ENCODE measurements at regions not wholly inside any gene's neighbourhood (a gene's known extent, or its start where the extent isn't known, plus 50 kb on each side); places are given as distances from the start of the nearest gene placed in this dataset.

DNA sequence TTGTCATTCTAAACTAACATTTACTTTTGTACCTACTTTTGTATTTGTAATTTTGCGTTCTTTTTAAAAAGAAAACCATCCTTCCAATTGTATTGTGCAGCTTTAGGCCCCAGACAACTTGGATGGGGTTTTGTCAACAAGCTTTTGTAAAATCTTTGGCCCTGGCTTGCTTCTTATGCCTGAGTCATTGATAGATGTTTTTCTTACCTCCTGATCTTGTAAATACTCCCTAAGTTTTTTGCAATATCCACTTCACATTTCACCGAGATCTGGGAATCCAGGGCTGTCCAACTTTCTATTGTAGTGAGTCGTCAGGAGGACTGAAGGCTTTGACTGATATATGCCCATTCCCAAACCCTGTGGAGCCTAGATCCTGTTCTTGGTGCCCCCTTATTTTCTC is 126.9 kb upstream of the GUCY1A1 start:
- Histone ChIP-seq H3K9me3 (ENCODE audit: control insufficient read depth, low read length) (no peaks in the 10 kb centered on the region), H3K4me3 (ENCODE audit: low read length in 2 of 2) (no peak overlapping the region)
- intact Hi-C loops (cut with DNase I) = no loop called here

DNA sequence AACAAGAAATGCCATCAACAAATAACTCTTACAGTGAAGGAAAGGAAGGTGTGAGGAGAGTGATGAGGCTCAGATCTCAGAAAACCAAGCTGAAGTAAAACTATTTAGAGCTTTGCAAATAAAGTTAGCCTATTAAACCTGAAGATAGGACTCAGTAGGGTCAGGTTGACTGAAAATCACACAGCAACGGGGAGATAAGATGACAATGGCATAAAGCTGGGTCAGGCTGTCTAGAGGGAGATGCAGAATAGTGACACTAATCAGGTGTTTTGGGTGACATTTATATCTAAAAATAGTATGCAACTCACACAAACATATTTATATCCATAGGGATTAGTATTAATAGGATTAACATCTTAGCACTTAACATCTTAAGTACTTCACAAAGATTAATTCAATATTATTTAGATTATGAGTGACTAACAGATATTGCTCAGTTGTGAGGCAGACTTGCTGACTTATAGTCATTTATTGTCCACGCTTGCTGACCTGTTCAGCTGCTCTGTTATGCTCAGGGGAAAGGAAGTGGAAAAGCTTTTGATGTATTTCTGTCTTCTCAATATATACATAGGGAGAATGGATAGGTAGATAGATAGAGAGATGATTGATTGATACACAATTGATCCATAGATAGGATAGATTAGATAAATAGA is 130.7 kb upstream of the GUCY1A1 start:
- H3K27me3 ChIP-seq (ENCODE audit: control insufficient read depth in 1 of 2, insufficient read depth in 2 of 2, low read length in 1 of 2) = no peaks in the 10 kb centered on the region
- H3K4me3 ChIP-seq (ENCODE audit: low read length in 2 of 2) = no peak overlapping the region
- no peaks in the 10 kb centered on the region for H3K9me3 ChIP-seq (ENCODE audit: control insufficient read depth, low read length)
- no peak overlapping the region for H3K27ac ChIP-seq (ENCODE audit: low read depth in 1 of 2, low read length in 2 of 2)
- DNase-seq (no peak), ATAC-seq (ENCODE audit: low FRiP score) (no peak)
- no peaks in the 10 kb centered on the region for H3K4me1 ChIP-seq (ENCODE audit: control insufficient read depth in 1 of 2, insufficient read depth in 2 of 2, low read length in 2 of 2)
- intact Hi-C loops (cut with DNase I) = no loop called here
- WGBS, 2 donors = 86 to 89% methylated on average over 2 of the region's 2 CpGs
- no peaks in the 10 kb centered on the region for H3K36me3 ChIP-seq (ENCODE audit: control insufficient read depth in 1 of 2, insufficient read depth in 2 of 2, low read length in 1 of 2)

More for the DNA sequence above, 126.9 kb upstream of the GUCY1A1 start:
- ATAC-seq (ENCODE audit: low FRiP score) = no peak
- DNase-seq = no peak
- Histone ChIP-seq H3K27ac (ENCODE audit: low read depth in 1 of 2, low read length in 2 of 2) (no peak overlapping the region), H3K36me3 (ENCODE audit: control insufficient read depth in 1 of 2, insufficient read depth in 2 of 2, low read length in 1 of 2) (no peaks in the 10 kb centered on the region), H3K4me1 (ENCODE audit: control insufficient read depth in 1 of 2, insufficient read depth in 2 of 2, low read length in 2 of 2) (no peaks in the 10 kb centered on the region), H3K27me3 (ENCODE audit: control insufficient read depth in 1 of 2, insufficient read depth in 2 of 2, low read length in 1 of 2) (no peaks in the 10 kb centered on the region)
- WGBS, 2 donors = 52 to 61% methylated on average over 3 of the region's 3 CpGs

DNA sequence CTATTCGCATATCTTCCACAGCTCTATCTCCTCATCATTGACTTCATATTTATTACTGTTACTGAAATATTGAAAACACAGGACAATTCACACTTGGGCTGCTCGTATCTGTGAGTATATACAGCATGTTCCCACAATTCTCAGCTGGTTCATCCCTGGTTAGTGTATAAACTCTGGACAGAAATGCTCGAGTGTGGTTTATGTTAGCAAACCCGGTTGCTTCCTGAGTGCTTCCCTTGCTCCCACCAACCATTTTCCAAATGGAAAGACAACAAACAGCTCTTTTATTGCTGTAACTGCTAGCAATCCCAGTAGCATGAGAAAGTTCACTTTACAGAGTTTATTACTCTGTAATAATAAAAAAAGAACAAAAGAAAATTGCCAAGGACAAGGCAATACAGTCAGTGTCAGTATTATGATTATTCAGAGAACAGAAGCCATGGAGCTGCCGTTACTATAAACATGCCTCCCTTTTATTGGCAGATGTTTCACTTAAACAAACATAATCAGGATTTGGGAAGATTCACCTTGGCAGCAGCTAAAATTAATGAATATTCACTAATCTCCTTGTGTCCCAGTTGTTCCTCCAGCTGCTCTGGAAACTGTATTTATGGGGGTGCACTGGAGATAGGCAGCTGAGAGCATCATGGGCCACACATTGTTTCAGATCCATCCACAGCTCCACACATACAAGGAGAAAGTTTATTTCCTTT is 134.1 kb upstream of the GUCY1A1 start:
- H3K27me3 ChIP-seq (ENCODE audit: control insufficient read depth in 1 of 2, insufficient read depth in 2 of 2, low read length in 1 of 2) = no peaks in the 10 kb centered on the region
- intact Hi-C loops (cut with DNase I) = no loop called here
- DNase-seq = no peak
- H3K4me3 ChIP-seq (ENCODE audit: low read length in 2 of 2) = no peak overlapping the region
- H3K36me3 ChIP-seq (ENCODE audit: control insufficient read depth in 1 of 2, insufficient read depth in 2 of 2, low read length in 1 of 2) = no peaks in the 10 kb centered on the region
- no peak for ATAC-seq (ENCODE audit: low FRiP score)
- H3K27ac ChIP-seq (ENCODE audit: low read depth in 1 of 2, low read length in 2 of 2) = no peak overlapping the region
- H3K9me3 ChIP-seq (ENCODE audit: control insufficient read depth, low read length) = no peaks in the 10 kb centered on the region
- 80 to 87% methylated on average over 5 of the region's 5 CpGs for WGBS, 2 donors
- no peaks in the 10 kb centered on the region for H3K4me1 ChIP-seq (ENCODE audit: control insufficient read depth in 1 of 2, insufficient read depth in 2 of 2, low read length in 2 of 2)

DNA sequence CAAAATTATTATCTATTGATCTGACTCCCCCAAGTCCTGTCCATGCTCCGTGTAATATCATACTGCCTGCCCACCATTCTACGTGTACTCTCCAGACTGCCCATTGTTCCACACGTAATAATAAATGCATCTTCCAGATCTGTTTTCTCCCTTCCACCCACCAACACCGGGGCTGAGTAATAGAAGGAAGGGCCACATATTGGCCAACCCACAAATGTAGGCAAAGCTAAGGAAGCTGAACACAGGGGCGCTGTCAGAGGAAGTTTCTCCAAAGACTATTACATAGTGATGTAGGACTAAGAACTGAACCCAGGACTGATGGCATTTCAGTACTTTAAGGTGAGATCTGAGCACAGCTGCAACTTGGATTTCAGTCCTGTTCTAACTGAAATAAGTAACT is 135.8 kb upstream of the GUCY1A1 start:
- Histone ChIP-seq H3K9me3 (ENCODE audit: control insufficient read depth, low read length) (no peaks in the 10 kb centered on the region), H3K36me3 (ENCODE audit: control insufficient read depth in 1 of 2, insufficient read depth in 2 of 2, low read length in 1 of 2) (no peaks in the 10 kb centered on the region), H3K4me3 (ENCODE audit: low read length in 2 of 2) (no peak overlapping the region), H3K27me3 (ENCODE audit: control insufficient read depth in 1 of 2, insufficient read depth in 2 of 2, low read length in 1 of 2) (no peaks in the 10 kb centered on the region), H3K27ac (ENCODE audit: low read depth in 1 of 2, low read length in 2 of 2) (no peak overlapping the region), H3K4me1 (ENCODE audit: control insufficient read depth in 1 of 2, insufficient read depth in 2 of 2, low read length in 2 of 2) (no peaks in the 10 kb centered on the region)
- WGBS, 2 donors = 92 to 96% methylated on average over 5 of the region's 5 CpGs
- DNase-seq (no peak), ATAC-seq (ENCODE audit: low FRiP score) (no peak)
- intact Hi-C loops (cut with DNase I) = no loop called here

DNA sequence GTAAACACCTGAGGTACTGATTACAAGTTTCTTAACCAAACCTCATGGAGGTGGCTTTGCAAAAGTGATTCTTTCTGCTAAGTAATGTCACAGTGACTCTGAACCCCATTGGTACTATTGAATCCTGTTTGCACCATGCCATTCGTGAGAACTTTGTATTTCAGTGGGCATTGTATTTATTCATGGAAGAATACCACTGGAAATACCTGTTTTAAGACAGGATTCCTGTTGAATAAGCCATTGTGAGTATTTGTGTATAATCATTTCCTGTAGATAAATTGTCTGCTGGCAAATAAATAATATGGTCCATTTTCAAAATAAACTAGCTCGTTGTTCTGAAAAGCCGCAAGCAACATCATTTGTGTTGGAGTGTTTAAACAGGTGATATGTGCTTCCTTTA is 136.4 kb upstream of the GUCY1A1 start:
- H3K4me3 ChIP-seq (ENCODE audit: low read length in 2 of 2) = no peak overlapping the region
- ATAC-seq (ENCODE audit: low FRiP score) = no peak
- no peaks in the 10 kb centered on the region for H3K9me3 ChIP-seq (ENCODE audit: control insufficient read depth, low read length)
- intact Hi-C loops (cut with DNase I) = no loop called here
- DNase-seq = no peak
- H3K36me3 ChIP-seq (ENCODE audit: control insufficient read depth in 1 of 2, insufficient read depth in 2 of 2, low read length in 1 of 2) = no peaks in the 10 kb centered on the region
- H3K27ac ChIP-seq (ENCODE audit: low read depth in 1 of 2, low read length in 2 of 2) = no peak overlapping the region
- 68 to 79% methylated on average over 3 of the region's 3 CpGs for WGBS, 2 donors
- H3K4me1 ChIP-seq (ENCODE audit: control insufficient read depth in 1 of 2, insufficient read depth in 2 of 2, low read length in 2 of 2) = no peaks in the 10 kb centered on the region
- no peaks in the 10 kb centered on the region for H3K27me3 ChIP-seq (ENCODE audit: control insufficient read depth in 1 of 2, insufficient read depth in 2 of 2, low read length in 1 of 2)

DNA sequence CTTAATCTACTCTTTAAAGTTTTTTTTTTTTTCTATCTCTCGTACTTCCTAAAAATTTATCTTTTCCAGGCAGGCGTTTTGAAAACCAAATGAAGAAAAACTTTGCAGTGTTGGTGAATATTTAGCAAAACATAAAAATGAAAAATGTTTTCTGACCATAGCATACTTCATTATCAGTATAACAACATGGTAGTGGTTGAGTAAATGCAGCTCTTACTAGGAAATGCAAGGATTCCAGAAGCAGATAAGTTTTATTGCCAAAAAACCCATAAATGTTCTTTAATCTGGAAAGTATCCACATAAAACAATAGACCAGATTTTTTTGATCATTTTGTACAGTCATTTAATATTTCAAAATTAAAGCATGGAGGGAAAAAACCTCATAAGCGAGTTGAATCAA is 136.9 kb upstream of the GUCY1A1 start:
- ATAC-seq (ENCODE audit: low FRiP score) = no peak

DNA sequence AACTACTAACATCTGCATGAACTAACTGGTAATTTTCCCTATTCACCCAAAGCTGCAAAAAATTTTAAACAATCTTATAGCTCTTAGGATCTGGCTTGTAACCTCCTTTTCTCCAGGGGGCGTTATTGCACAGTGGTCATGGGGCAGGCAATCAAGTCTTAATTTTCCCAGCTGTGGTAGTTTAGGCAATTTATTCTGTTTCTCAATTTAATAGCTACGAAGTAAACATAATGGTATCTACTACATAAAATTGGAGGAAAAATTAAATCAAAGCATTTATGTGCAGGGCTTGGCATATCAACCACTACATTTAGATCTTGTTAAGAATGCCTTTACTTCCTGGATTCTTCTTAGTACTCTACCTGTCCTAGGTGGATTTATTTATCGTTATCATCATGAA is 137.4 kb upstream of the GUCY1A1 start:
- 40 to 46% methylated on average over 3 of the region's 3 CpGs for WGBS, 2 donors

More for the DNA sequence above, 136.9 kb upstream of the GUCY1A1 start:
- Histone ChIP-seq H3K4me3 (ENCODE audit: low read length in 2 of 2) (no peak overlapping the region), H3K9me3 (ENCODE audit: control insufficient read depth, low read length) (no peaks in the 10 kb centered on the region), H3K36me3 (ENCODE audit: control insufficient read depth in 1 of 2, insufficient read depth in 2 of 2, low read length in 1 of 2) (no peaks in the 10 kb centered on the region), H3K27ac (ENCODE audit: low read depth in 1 of 2, low read length in 2 of 2) (no peak overlapping the region), H3K27me3 (ENCODE audit: control insufficient read depth in 1 of 2, insufficient read depth in 2 of 2, low read length in 1 of 2) (no peaks in the 10 kb centered on the region), H3K4me1 (ENCODE audit: control insufficient read depth in 1 of 2, insufficient read depth in 2 of 2, low read length in 2 of 2) (no peaks in the 10 kb centered on the region)
- DNase-seq = no peak
- WGBS, 2 donors = 30 to 34% methylated on average over 3 of the region's 3 CpGs
- intact Hi-C loops (cut with DNase I) = loop anchor here in 1 of 2 donors (10.0 kb wide), 1 partner anchor 135 kb away; the partner anchor contains the start of gene GUCY1A1

DNA sequence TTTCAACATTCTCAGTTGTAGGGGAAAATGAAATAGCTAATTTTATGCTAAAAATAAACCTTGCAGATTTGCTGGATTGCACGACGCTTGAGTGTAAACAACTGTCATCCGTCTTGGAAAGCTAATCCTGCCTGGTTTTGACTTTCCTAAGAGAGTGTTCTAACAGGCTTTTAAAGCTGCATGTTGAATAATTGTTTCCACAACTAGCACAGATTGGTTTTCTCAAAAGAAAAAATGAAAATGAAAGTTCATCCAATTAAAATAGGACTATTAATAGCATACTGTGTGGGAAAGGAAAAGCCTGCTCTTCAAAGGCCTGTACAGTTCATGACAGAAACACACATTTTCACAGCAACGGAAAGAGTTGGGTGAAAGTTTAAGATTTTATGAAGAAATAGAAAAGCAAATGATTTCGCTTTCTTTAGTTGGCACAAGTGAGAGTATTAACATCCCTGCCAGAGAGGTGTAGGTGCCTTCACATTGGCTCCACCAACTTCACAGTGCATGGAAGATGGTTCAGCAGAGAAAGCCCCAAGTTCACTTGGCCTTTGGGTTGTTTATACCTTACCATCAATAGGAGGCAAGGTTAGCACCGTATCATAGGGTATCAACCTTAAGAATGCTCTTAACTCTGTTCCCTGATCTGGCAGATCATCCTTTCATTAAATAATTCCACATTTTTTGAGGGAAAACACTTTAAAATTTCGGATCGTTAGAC is 140.0 kb upstream of the GUCY1A1 start:
- no peak for DNase-seq
- WGBS, 2 donors = 6 to 12% methylated on average over 8 of the region's 8 CpGs

More for the DNA sequence above, 137.4 kb upstream of the GUCY1A1 start:
- Histone ChIP-seq H3K27me3 (ENCODE audit: control insufficient read depth in 1 of 2, insufficient read depth in 2 of 2, low read length in 1 of 2) (no peaks in the 10 kb centered on the region), H3K27ac (ENCODE audit: low read depth in 1 of 2, low read length in 2 of 2) (no peak overlapping the region), H3K4me1 (ENCODE audit: control insufficient read depth in 1 of 2, insufficient read depth in 2 of 2, low read length in 2 of 2) (no peaks in the 10 kb centered on the region), H3K4me3 (ENCODE audit: low read length in 2 of 2) (no peak overlapping the region), H3K9me3 (ENCODE audit: control insufficient read depth, low read length) (no peaks in the 10 kb centered on the region), H3K36me3 (ENCODE audit: control insufficient read depth in 1 of 2, insufficient read depth in 2 of 2, low read length in 1 of 2) (no peaks in the 10 kb centered on the region)
- intact Hi-C loops (cut with DNase I) = loop anchor here in 1 of 2 donors (10.0 kb wide), 1 partner anchor 136 kb away; the partner anchor contains the start of gene GUCY1A1
- ATAC-seq (ENCODE audit: low FRiP score) (no peak), DNase-seq (no peak)

More for the DNA sequence above, 140.0 kb upstream of the GUCY1A1 start:
- peak; percentile 84 for ATAC-seq (ENCODE audit: low FRiP score)
- peak overlapping the region; percentile 57 to 82 for H3K27ac ChIP-seq (ENCODE audit: low read depth in 1 of 2, low read length in 2 of 2)
- intact Hi-C loops (cut with DNase I) = loop anchor here in 1 of 2 donors (10.0 kb wide), 1 partner anchor 138 kb away; the partner anchor contains the start of gene GUCY1A1
- H3K36me3 ChIP-seq (ENCODE audit: control insufficient read depth in 1 of 2, insufficient read depth in 2 of 2, low read length in 1 of 2) = no peaks in the 10 kb centered on the region
- peak overlapping the region in 1 of 2 donors; percentile 69 for H3K4me3 ChIP-seq (ENCODE audit: low read length in 2 of 2)
- no peaks in the 10 kb centered on the region for H3K9me3 ChIP-seq (ENCODE audit: control insufficient read depth, low read length)
- no peaks in the 10 kb centered on the region for H3K4me1 ChIP-seq (ENCODE audit: control insufficient read depth in 1 of 2, insufficient read depth in 2 of 2, low read length in 2 of 2)
- no peaks in the 10 kb centered on the region for H3K27me3 ChIP-seq (ENCODE audit: control insufficient read depth in 1 of 2, insufficient read depth in 2 of 2, low read length in 1 of 2)
